Activated T-cell treated with anti-CD3 and anti-CD28 coated beads for 4 hours (primary cell): ENCODE measurements at regions not wholly inside any gene's neighbourhood (a gene's known extent, or its start where the extent isn't known, plus 50 kb on each side); places are given as distances from the start of the nearest gene placed in this dataset.
"Not testable (repeated sequence)": the region's sequence is repeated elsewhere in the genome, so short reads cannot be mapped to it uniquely, and the experiment has no call there.

Source experiments
- DNase-seq: peaks from one replicate; pipeline ENCODE4 v3.0.0-alpha.2; 2020

DNA sequence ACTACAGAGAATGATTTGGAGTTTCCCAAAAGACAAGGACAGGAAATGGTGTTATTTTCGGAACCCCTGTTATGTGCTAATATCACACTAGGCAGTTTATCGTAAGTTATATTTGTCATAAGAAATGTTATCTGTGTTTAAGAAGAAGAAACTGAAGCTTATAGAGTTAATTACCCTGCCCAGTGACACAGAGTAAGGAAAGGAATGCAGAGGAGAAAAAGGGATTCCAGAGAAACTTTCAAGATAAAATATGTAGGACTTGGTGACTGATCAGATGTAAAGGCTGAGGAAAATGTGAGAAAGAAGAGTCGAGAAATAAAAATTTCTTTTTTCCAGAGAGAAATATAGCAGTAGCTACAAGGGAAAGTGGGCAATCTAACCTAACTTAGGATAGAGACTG is 63.5 kb upstream of the ZNF746 start:
- DNase-seq = no peak

- no peak for DNase-seq
Observed at GRCh38 chr7:149559711-149560110, 62.1 kb upstream of the ZNF746 start.

GRCh38 chr7:149558149-149558861 is 60.7 kb upstream of the ZNF746 start:
- no peak for DNase-seq

DNA sequence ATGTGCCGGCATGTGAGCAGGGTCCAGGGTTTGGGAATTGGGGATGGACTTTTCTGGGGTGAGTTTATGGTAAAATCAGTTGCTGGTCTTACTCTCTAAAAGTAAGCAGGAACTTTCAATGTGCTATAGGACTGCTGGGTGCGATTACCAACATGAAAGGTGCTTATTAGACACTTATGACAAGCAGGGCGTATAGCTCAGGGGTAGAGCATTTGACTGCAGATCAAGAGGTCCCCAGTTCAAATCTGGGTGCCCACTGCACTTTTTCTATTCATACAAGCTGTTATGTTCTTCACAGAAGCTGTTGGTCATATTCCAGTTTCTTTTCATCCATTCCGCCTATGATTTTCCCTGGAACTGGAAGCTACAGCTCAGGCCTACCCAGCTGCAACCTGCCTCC is 58.9 kb upstream of the ZNF746 start:
- DNase-seq = not testable (repeated sequence)

GRCh38 chr7:149554821-149555220 is 57.2 kb upstream of the ZNF746 start:
- DNase-seq = not testable (repeated sequence)

GRCh38 chr7:149553991-149554390 is 56.4 kb upstream of the ZNF746 start:
- DNase-seq = not testable (repeated sequence)

- no peak for DNase-seq
Observed at GRCh38 chr7:149552799-149553198, 55.2 kb upstream of the ZNF746 start.
